Gastrocnemius medialis (tissue), 4 donors: ENCODE measurements at regions not wholly inside any gene's neighbourhood (a gene's known extent, or its start where the extent isn't known, plus 50 kb on each side); places are given as distances from the start of the nearest gene placed in this dataset.

Experiments used
- POLR2A ChIP-seq, 2 donors: fragments of 450-650 bp; IDR thresholded peaks; one replicate each; pipeline ENCODE4 v1.6.1; 2017; ENCODE audit warnings: antibody characterized with exemption in 2 of 2, mild to moderate bottlenecking in 2 of 2, moderate library complexity in 2 of 2
- TF ChIP-seq, protein P1 (sequence below), 5 experiments: fragments of 450-650 bp in 3 of 5; fragments of 200-600 bp in 2 of 5; sonication (generic) in 2 of 5; IDR thresholded peaks in 4 of 5; conservative IDR thresholded peaks in 1 of 5; 1 replicate in 4 of 5; 2 replicates in 1 of 5; pipeline ENCODE4 v1.5.1; 2016 to 2019; ENCODE audit warnings: antibody characterized with exemption in 5 of 5, mild to moderate bottlenecking in 3 of 5, moderate library complexity in 3 of 5

DNA sequence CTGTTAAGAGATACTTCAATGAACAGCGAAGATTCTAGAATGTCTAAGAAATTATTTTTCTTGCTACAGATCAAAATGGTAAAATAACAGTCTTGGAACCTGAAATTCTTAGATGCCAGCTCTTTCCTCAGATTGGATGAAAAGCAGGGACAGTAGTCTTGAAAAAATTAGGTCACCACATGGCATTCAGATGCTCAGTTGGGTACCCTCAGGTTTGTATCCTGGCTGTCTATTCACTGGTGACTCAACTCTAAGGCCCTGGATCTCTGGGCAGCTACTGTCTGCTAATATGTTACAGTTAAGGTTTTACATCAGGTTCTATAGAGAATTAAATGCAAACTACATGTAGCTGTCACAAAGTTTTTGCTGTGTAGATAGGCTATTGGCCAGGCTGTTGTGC lies 528.9 kb upstream of the ADAMTS5 start:
- no peak for TF ChIP-seq POLR2A (IDR thresholded peaks at IDR 0.05)
- TF ChIP-seq, protein P1, sequence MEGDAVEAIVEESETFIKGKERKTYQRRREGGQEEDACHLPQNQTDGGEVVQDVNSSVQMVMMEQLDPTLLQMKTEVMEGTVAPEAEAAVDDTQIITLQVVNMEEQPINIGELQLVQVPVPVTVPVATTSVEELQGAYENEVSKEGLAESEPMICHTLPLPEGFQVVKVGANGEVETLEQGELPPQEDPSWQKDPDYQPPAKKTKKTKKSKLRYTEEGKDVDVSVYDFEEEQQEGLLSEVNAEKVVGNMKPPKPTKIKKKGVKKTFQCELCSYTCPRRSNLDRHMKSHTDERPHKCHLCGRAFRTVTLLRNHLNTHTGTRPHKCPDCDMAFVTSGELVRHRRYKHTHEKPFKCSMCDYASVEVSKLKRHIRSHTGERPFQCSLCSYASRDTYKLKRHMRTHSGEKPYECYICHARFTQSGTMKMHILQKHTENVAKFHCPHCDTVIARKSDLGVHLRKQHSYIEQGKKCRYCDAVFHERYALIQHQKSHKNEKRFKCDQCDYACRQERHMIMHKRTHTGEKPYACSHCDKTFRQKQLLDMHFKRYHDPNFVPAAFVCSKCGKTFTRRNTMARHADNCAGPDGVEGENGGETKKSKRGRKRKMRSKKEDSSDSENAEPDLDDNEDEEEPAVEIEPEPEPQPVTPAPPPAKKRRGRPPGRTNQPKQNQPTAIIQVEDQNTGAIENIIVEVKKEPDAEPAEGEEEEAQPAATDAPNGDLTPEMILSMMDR (IDR thresholded peaks at IDR 0.05 in 4 of 5, conservative IDR thresholded peaks at IDR 0.05 in 1 of 5): no peak
